HepG2 (cell line): ENCODE measurements at regions not wholly inside any gene's neighbourhood (a gene's known extent, or its start where the extent isn't known, plus 50 kb on each side); places are given as distances from the start of the nearest gene placed in this dataset.

Experiments used
- ATAC-seq: fragments of 200-7000 bp; cut with Tn5 transposase; 3 replicates; pipeline ENCODE4 v1.9.1; 2020; ENCODE audit warnings: mild to moderate bottlenecking, moderate library complexity
- BruUV-seq: library from RNA; stranded (reverse); fragments of 400-500 nt; replicated peaks from 2 replicates; lab custom pipeline; 2021; lab: Mats Ljungman, UMichigan
- CTCF ChIA-PET: fragments of 300-600 bp; formaldehyde crosslinking; extraction: SDS; loops from one replicate; lab custom pipeline; 2021; ENCODE audit warnings: low total read pairs, inconsistent platforms, low intra/inter-chr PET ratio; lab: Yijun Ruan, JAX
- POLR2A ChIA-PET: fragments of 350-600 bp; sonication (Branson Sonifier 250); formaldehyde crosslinking; loops from one replicate; lab custom pipeline; 2020; ENCODE audit warnings: antibody characterized with exemption, inconsistent platforms; lab: Yijun Ruan, JAX
- DNase-seq: peaks from one replicate; pipeline ENCODE4 v3.0.0-alpha.2; 2015; ENCODE audit warnings: low spot score
- FAIRE-seq: peaks from 3 replicates; lab custom pipeline; 2011; peaks lifted over from hg19 to GRCh38; lab: Jason Lieb, UNC
- H2AFZ ChIP-seq: one replicate; pipeline ENCODE4 v1.6.1; 2011; ENCODE audit warnings: low read length, inconsistent platforms
- H3K27ac ChIP-seq: fragments of 300-600 bp; 3 replicates; pipeline ENCODE4 v1.8.0; 2011; ENCODE audit warnings: mixed run types, mild to moderate bottlenecking, mixed read lengths, low read length, inconsistent platforms; ENCODE audit not compliant: insufficient read depth; ENCODE audit errors: extremely low read length
- H3K27me3 ChIP-seq, 2 experiments: fragments of 200-600 bp in 1 of 2; 2 replicates in 1 of 2; 3 replicates in 1 of 2; pipeline versions ENCODE4 v1.6.0 to v1.8.0; 2011; ENCODE audit warnings: low read length in 2 of 2, mild to moderate bottlenecking in 2 of 2, moderate library complexity in 2 of 2, inconsistent platforms in 1 of 2; ENCODE audit not compliant: insufficient read depth in 2 of 2, control insufficient read depth in 1 of 2
- H3K36me3 ChIP-seq, 2 experiments: fragments of 200-600 bp in 1 of 2; replicated peaks in 1 of 2; 2 replicates in 1 of 2; 3 replicates in 1 of 2; pipeline versions ENCODE4 v1.5.1 to v1.8.0; 2011; ENCODE audit warnings: low read length in 2 of 2, inconsistent platforms in 1 of 2; ENCODE audit not compliant: insufficient read depth in 2 of 2, control insufficient read depth in 1 of 2
- H3K4me1 ChIP-seq: 2 replicates; pipeline ENCODE4 v1.5.1; 2012; ENCODE audit warnings: low read length, inconsistent platforms; ENCODE audit not compliant: insufficient read depth
- H3K4me2 ChIP-seq: 2 replicates; pipeline ENCODE4 v1.6.0; 2011; ENCODE audit warnings: low read depth, low read length, inconsistent platforms
- H3K4me3 ChIP-seq, 3 experiments: fragments of 200-600 bp in 1 of 3; sonication (generic), shearing (Covaris generic) in 1 of 3; replicated peaks in 1 of 3; 2 replicates each; pipeline ENCODE4 v1.5.1; 2011 to 2016; ENCODE audit warnings: low read length in 3 of 3, inconsistent platforms in 2 of 3, low read depth in 2 of 3, mild to moderate bottlenecking in 2 of 3, control low read depth in 1 of 3, mixed read lengths in 1 of 3; ENCODE audit not compliant: insufficient read depth in 1 of 3
- H3K79me2 ChIP-seq: one replicate; pipeline ENCODE4 v1.6.1; 2011; ENCODE audit warnings: low read length, inconsistent platforms; ENCODE audit not compliant: insufficient read depth
- H3K9ac ChIP-seq: 2 replicates; pipeline ENCODE4 v1.6.0; 2011; ENCODE audit warnings: mild to moderate bottlenecking, low read depth, low read length, inconsistent platforms; ENCODE audit not compliant: insufficient read depth
- H3K9me3 ChIP-seq: 2 replicates; pipeline ENCODE4 v1.5.1; 2012; ENCODE audit warnings: mild to moderate bottlenecking, low read length
- H4K20me1 ChIP-seq: 2 replicates; pipeline ENCODE4 v1.6.0; 2011; ENCODE audit warnings: inconsistent platforms, mild to moderate bottlenecking, low read length, moderate library complexity; ENCODE audit not compliant: insufficient read depth
- ARID2 ChIP-seq: sonication (generic); formaldehyde crosslinking; IDR thresholded peaks from 2 replicates; pipeline ENCODE4 v1.8.1; 2022; ENCODE audit warnings: mild to moderate bottlenecking, missing genetic modification reagents, borderline replicate concordance
- ISX ChIP-seq: sonication (generic); formaldehyde crosslinking; conservative IDR thresholded peaks from 2 replicates; pipeline ENCODE4 v1.5.0; 2020; ENCODE audit warnings: missing genetic modification reagents
- SOX13 ChIP-seq, 3 experiments: fragments of 450-650 bp in 1 of 3; sonication (generic) in 1 of 3; formaldehyde crosslinking in 1 of 3; IDR thresholded peaks in 2 of 3; conservative IDR thresholded peaks in 1 of 3; 2 replicates each; pipeline versions ENCODE4 v1.5.0 to v1.6.1; 2016 to 2020; ENCODE audit warnings: antibody characterized with exemption in 1 of 3, mild to moderate bottlenecking in 1 of 3, missing compliant biosample characterization in 1 of 3, missing genetic modification reagents in 1 of 3, moderate library complexity in 1 of 3
- ZIK1 ChIP-seq: sonication (generic); formaldehyde crosslinking; IDR thresholded peaks from 2 replicates; pipeline ENCODE4 v1.5.0; 2020; ENCODE audit warnings: mild to moderate bottlenecking, low read depth, missing genetic modification reagents, borderline replicate concordance
- ZNF746 ChIP-seq: sonication (generic); formaldehyde crosslinking; IDR thresholded peaks from 2 replicates; pipeline ENCODE4 v1.8.0; 2022; ENCODE audit warnings: mild to moderate bottlenecking, missing genetic modification reagents
- WGBS: methylation state at CpG from one replicate; pipeline ENCODE4 v1.1.6; 2017; ENCODE audit warnings: low lambda C conversion rate; 5-methylcytosine and 5-hydroxymethylcytosine counted together
- in situ Hi-C: cut with HindIII; loops from 2 replicates; pipeline ENCODE4 v1.10.0; 2017; ENCODE audit warnings: low pct_unique_long_range_greater_than_20kb; ENCODE audit not compliant: extremely low pct_ligation_motif_present
- intact Hi-C: fragments of 100-400 bp; cut with micrococcal nuclease; formaldehyde crosslinking; loops from one replicate; pipeline ENCODE4 v1.10.0; 2022; ENCODE audit not compliant: unreplicated experiment
- TF ChIP-seq, protein P1 (sequence below): sonication (generic); formaldehyde crosslinking; IDR thresholded peaks from 2 replicates; pipeline ENCODE4 v1.8.0; 2023; ENCODE audit warnings: mild to moderate bottlenecking, missing genetic modification reagents
- TF ChIP-seq, protein P2 (sequence below): sonication (generic); formaldehyde crosslinking; IDR thresholded peaks from 2 replicates; pipeline ENCODE4 v1.4.0; 2020; ENCODE audit warnings: mild to moderate bottlenecking, low read depth, missing genetic modification reagents

DNA sequence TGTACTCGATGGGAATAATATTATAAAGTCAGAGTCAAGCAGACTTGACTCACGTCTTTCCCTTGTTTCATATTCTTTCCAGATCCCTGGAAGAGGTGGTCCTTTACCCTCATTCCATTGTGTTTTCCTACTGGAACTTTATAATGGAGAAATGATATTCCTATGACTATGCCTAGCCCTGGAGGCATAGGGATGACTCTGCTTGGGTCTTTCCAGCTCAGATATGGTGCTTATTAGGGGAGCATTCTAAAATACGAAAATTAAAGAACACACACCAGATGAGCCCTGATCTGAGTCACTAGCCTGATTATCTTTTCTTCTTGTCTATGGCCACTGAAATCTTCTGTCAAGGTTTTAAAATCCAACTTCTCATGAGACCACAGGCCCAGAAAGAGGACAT, 231.4 kb downstream of the ANKRD50 start:
- Histone ChIP-seq H3K36me3 (no peaks in the 10 kb centered on the region), H3K79me2 (no peaks in the 10 kb centered on the region), H3K27ac (no peak overlapping the region), H3K9me3 (no peaks in the 10 kb centered on the region), H3K27me3 (no peaks in the 10 kb centered on the region), H3K9ac (no peak overlapping the region), H3K4me1 (no peaks in the 10 kb centered on the region; the same call in 1 of the 2 replicates), H3K4me2 (no peak overlapping the region), H3K4me3 (no peak overlapping the region), H4K20me1 (no peaks in the 10 kb centered on the region), H2AFZ (no peak overlapping the region)
- WGBS = 13% methylated on average over 3 of the region's 3 CpGs
- FAIRE-seq (no peak), DNase-seq (no peak), ATAC-seq (no peak)
- TF ChIP-seq ZNF746 (no peak), ZIK1 (no peak), ARID2 (no peak), SOX13 (IDR thresholded peaks at IDR 0.05) (no peak), SOX13 (CRISPR knock-in tag; conservative IDR thresholded peaks at IDR 0.05 in 1 of 2, IDR thresholded peaks at IDR 0.05 in 1 of 2) (no peak), ISX (CRISPR knock-in tag) (no peak)
- TF ChIP-seq, protein P1, sequence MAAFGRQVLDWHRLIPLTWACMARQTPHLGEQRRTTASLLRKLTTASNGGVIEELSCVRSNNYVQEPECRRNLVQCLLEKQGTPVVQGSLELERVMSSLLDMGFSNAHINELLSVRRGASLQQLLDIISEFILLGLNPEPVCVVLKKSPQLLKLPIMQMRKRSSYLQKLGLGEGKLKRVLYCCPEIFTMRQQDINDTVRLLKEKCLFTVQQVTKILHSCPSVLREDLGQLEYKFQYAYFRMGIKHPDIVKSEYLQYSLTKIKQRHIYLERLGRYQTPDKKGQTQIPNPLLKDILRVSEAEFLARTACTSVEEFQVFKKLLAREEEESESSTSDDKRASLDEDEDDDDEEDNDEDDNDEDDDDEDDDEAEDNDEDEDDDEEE (CRISPR knock-in tag) = no peak
- TF ChIP-seq, protein P2, sequence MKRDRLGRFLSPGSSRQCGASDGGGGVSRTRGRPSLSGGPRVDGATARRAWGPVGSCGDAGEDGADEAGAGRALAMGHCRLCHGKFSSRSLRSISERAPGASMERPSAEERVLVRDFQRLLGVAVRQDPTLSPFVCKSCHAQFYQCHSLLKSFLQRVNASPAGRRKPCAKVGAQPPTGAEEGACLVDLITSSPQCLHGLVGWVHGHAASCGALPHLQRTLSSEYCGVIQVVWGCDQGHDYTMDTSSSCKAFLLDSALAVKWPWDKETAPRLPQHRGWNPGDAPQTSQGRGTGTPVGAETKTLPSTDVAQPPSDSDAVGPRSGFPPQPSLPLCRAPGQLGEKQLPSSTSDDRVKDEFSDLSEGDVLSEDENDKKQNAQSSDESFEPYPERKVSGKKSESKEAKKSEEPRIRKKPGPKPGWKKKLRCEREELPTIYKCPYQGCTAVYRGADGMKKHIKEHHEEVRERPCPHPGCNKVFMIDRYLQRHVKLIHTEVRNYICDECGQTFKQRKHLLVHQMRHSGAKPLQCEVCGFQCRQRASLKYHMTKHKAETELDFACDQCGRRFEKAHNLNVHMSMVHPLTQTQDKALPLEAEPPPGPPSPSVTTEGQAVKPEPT (CRISPR knock-in tag) = no peak
- intact Hi-C loops (loop anchor here (10.0 kb wide), 2 partner anchors 94 to 204 kb away; no protein-coding TSS in a partner anchor), in situ Hi-C loops (no loop called here)
- no TSS peak for BruUV-seq
- ChIA-PET POLR2A (no interaction called here), CTCF (no interaction called here)
